OCI-LY7 (cell line): ENCODE measurements at regions not wholly inside any gene's neighbourhood (a gene's known extent, or its start where the extent isn't known, plus 50 kb on each side); places are given as distances from the start of the nearest gene placed in this dataset.

Experiments
- BruUV-seq: library from RNA; stranded (reverse); fragments of 400-500 nt; replicated peaks from 2 replicates; lab custom pipeline; 2021; lab: Mats Ljungman, UMichigan
- CTCF ChIA-PET: fragments of 300-600 bp; sonication (Branson Sonifier 250); formaldehyde crosslinking; loops from one replicate; lab custom pipeline; 2022; ENCODE audit warnings: antibody characterized with exemption; ENCODE audit not compliant: unreplicated experiment; lab: Charles Lee
- POLR2A ChIA-PET: fragments of 300-600 bp; sonication (Branson Sonifier 250); formaldehyde crosslinking; loops from one replicate; lab custom pipeline; 2022; ENCODE audit warnings: antibody characterized with exemption; lab: Charles Lee
- DNase-seq: peaks from one replicate; pipeline ENCODE4 v3.0.0-alpha.2; 2015; ENCODE audit warnings: low spot score
- H2AFZ ChIP-seq: fragments of 200-600 bp; sonication (generic), shearing (Covaris generic); 2 replicates; pipeline ENCODE4 v1.6.1; 2014; ENCODE audit warnings: mild to moderate bottlenecking, antibody characterized with exemption, low read length, moderate library complexity
- H3K27ac ChIP-seq: fragments of 200-600 bp; sonication (generic); 2 replicates; pipeline ENCODE4 v1.5.1; 2014; ENCODE audit warnings: mixed run types, low read depth, mild to moderate bottlenecking, moderate library complexity, low read length, inconsistent platforms; ENCODE audit not compliant: poor library complexity, severe bottlenecking
- H3K36me3 ChIP-seq: fragments of 200-600 bp; sonication (generic); 2 replicates; pipeline ENCODE4 v1.6.1; 2014; ENCODE audit warnings: mild to moderate bottlenecking, antibody characterized with exemption, low read length, moderate library complexity, mixed read lengths; ENCODE audit not compliant: insufficient read depth
- H3K4me1 ChIP-seq: fragments of 200-600 bp; sonication (generic); 2 replicates; pipeline ENCODE4 v1.5.1; 2014; ENCODE audit warnings: mild to moderate bottlenecking, low read length; ENCODE audit not compliant: insufficient read depth, poor library complexity, severe bottlenecking
- H3K4me2 ChIP-seq: fragments of 200-600 bp; sonication (generic); 2 replicates; pipeline ENCODE4 v1.6.1; 2014; ENCODE audit warnings: mild to moderate bottlenecking, low read length
- H3K4me3 ChIP-seq: fragments of 200-600 bp; sonication (generic); 2 replicates; pipeline ENCODE4 v1.5.1; 2014; ENCODE audit warnings: mild to moderate bottlenecking, low read depth, low read length; ENCODE audit not compliant: poor library complexity, severe bottlenecking
- H3K79me2 ChIP-seq: fragments of 200-600 bp; sonication (generic); 2 replicates; pipeline ENCODE4 v1.6.1; 2016; ENCODE audit warnings: low read depth, mild to moderate bottlenecking, low read length, moderate library complexity, mixed read lengths; ENCODE audit not compliant: insufficient read depth
- H3K9me2 ChIP-seq: fragments of 200-600 bp; sonication (generic); 2 replicates; pipeline ENCODE4 v1.6.1; 2016; ENCODE audit warnings: mild to moderate bottlenecking, low read length, mixed read lengths; ENCODE audit not compliant: insufficient read depth
- H3K9me3 ChIP-seq: fragments of 200-600 bp; sonication (generic); 2 replicates; pipeline ENCODE4 v1.6.1; 2014; ENCODE audit warnings: mild to moderate bottlenecking, mixed run types, low read length, mixed read lengths
- H4K20me1 ChIP-seq: fragments of 200-600 bp; sonication (generic); 2 replicates; pipeline ENCODE4 v1.6.1; 2014; ENCODE audit warnings: mild to moderate bottlenecking, antibody characterized with exemption, low read length, moderate library complexity, mixed read lengths; ENCODE audit not compliant: insufficient read depth
- EZH2phosphoT487 ChIP-seq: fragments of 200-600 bp; sonication (generic); IDR thresholded peaks from 2 replicates; pipeline ENCODE4 v1.6.1; 2018; ENCODE audit warnings: low read depth, borderline replicate concordance, mild to moderate bottlenecking, mixed run types, antibody characterized with exemption, low read length, moderate library complexity, mixed read lengths
- intact Hi-C: fragments of 100-400 bp; cut with micrococcal nuclease; formaldehyde crosslinking; loops from one replicate; pipeline ENCODE4 v1.10.0; 2022; ENCODE audit not compliant: unreplicated experiment
- TF ChIP-seq, protein P1 (sequence below): fragments of 200-600 bp; sonication (generic); conservative IDR thresholded peaks from 2 replicates; pipeline ENCODE4 v1.5.1; 2014; ENCODE audit warnings: mild to moderate bottlenecking, antibody characterized with exemption, low read length, moderate library complexity, mixed read lengths

DNA sequence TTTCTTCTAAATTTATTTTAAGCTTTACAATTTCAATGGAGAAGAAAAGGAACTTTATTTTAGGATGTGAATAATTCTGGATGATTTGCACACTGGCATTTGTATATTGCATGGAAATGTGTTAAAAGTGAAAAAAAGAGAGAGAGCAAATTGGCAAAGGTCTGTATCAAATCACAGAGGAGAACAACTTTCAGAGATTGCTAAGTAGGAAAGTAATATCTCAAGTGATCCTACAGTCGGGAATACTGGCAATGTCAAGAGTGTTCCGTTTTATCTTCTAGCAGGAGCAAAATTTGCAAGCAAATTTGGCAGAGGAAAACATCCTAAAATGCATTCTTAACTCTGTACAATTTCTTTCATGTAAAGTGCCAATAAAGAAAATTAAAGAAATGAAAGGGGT lies 97.1 kb upstream of the TMC3 start:
- Histone ChIP-seq H3K4me1 (no peaks in the 10 kb centered on the region), H3K9me3 (no peaks in the 10 kb centered on the region), H2AFZ (no peak overlapping the region), H3K9me2 (no peaks in the 10 kb centered on the region), H3K4me2 (no peak overlapping the region), H3K36me3 (no peaks in the 10 kb centered on the region), H4K20me1 (no peaks in the 10 kb centered on the region), H3K79me2 (no peaks in the 10 kb centered on the region), H3K27ac (no peak overlapping the region), H3K4me3 (no peak overlapping the region)
- TF ChIP-seq EZH2phosphoT487, result no peak
- TF ChIP-seq, protein P1, sequence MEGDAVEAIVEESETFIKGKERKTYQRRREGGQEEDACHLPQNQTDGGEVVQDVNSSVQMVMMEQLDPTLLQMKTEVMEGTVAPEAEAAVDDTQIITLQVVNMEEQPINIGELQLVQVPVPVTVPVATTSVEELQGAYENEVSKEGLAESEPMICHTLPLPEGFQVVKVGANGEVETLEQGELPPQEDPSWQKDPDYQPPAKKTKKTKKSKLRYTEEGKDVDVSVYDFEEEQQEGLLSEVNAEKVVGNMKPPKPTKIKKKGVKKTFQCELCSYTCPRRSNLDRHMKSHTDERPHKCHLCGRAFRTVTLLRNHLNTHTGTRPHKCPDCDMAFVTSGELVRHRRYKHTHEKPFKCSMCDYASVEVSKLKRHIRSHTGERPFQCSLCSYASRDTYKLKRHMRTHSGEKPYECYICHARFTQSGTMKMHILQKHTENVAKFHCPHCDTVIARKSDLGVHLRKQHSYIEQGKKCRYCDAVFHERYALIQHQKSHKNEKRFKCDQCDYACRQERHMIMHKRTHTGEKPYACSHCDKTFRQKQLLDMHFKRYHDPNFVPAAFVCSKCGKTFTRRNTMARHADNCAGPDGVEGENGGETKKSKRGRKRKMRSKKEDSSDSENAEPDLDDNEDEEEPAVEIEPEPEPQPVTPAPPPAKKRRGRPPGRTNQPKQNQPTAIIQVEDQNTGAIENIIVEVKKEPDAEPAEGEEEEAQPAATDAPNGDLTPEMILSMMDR, result no peak
- BruUV-seq, result no TSS peak
- CTCF ChIA-PET, result no interaction called here
- no peak for DNase-seq
- POLR2A ChIA-PET, result no interaction called here
- intact Hi-C loops, result no loop called here

DNA sequence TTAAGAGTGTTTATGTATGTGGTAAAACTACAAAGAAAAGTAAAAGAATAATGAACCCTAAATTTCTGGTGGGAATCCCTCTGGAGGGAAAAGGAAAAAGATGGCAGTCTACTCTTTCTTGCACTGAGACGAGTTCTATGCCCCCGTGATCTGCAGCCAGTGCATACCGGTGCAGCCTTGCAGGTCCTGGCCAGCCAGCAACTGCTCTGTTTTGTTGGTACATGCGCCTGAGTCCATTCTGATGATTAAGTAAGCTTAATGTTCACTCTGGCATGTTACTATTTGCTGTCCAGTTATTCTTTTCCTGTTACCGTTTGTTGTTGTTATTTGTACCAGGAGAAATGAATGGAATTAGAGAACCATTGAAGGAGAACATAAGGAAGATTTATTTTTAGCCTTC lies 95.1 kb upstream of the TMC3 start:
- Histone ChIP-seq H3K79me2 (no peaks in the 10 kb centered on the region), H3K36me3 (no peaks in the 10 kb centered on the region), H4K20me1 (no peaks in the 10 kb centered on the region), H3K27ac (no peak overlapping the region), H3K4me3 (no peak overlapping the region), H3K9me2 (no peaks in the 10 kb centered on the region), H3K4me1 (no peaks in the 10 kb centered on the region), H2AFZ (no peak overlapping the region), H3K9me3 (no peaks in the 10 kb centered on the region), H3K4me2 (no peak overlapping the region)
- TF ChIP-seq EZH2phosphoT487, result no peak
- TF ChIP-seq, protein P1, result no peak
- ChIA-PET POLR2A (no interaction called here), CTCF (no interaction called here)
- DNase-seq, result no peak
- BruUV-seq, result no TSS peak
- intact Hi-C loops, result no loop called here

DNA sequence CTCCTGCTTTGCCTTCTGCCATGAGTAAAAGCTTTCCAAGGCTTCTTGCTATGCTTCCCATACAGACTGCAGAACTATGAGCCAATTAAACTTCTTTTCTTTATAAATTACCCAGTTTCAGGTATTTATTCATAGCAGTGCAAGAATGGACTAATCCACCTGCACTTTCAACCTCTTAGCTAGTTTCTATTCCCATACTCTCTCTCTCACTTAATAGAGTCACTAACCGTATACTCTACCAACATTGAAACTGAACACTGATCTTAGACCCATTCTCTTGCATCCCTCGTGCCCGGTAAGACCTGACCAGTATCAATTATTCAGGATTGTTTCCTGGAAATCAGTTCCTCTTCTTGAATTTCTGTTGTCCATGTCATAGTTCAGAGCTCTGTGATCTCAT lies 92.7 kb upstream of the TMC3 start:
- BruUV-seq, result no TSS peak
- Histone ChIP-seq H3K4me3 (no peak overlapping the region), H3K27ac (no peak overlapping the region), H4K20me1 (no peaks in the 10 kb centered on the region), H3K79me2 (no peaks in the 10 kb centered on the region), H3K36me3 (no peaks in the 10 kb centered on the region), H3K9me2 (no peaks in the 10 kb centered on the region), H3K4me1 (no peaks in the 10 kb centered on the region), H2AFZ (no peak overlapping the region), H3K9me3 (no peaks in the 10 kb centered on the region), H3K4me2 (no peak overlapping the region)
- POLR2A ChIA-PET, result no interaction called here
- TF ChIP-seq EZH2phosphoT487, result no peak
- TF ChIP-seq, protein P1, result no peak
- no peak for DNase-seq
- intact Hi-C loops, result no loop called here
- CTCF ChIA-PET, result no interaction called here
